Ishikawa (cell line): ENCODE measurements at regions not wholly inside any gene's neighbourhood (a gene's known extent, or its start where the extent isn't known, plus 50 kb on each side); places are given as distances from the start of the nearest gene placed in this dataset.

Experiments used
- CEBPB ChIP-seq: IDR thresholded peaks from 2 replicates; pipeline ENCODE4 v1.6.1; 2012
- CREB1 ChIP-seq: IDR thresholded peaks from 2 replicates; pipeline ENCODE4 v1.6.1; 2012; ENCODE audit warnings: low read depth
- EGR1 ChIP-seq: IDR thresholded peaks from 2 replicates; pipeline ENCODE4 v1.6.1; 2012
- EP300 ChIP-seq: IDR thresholded peaks from 2 replicates; pipeline ENCODE4 v1.6.1; 2012; ENCODE audit warnings: borderline replicate concordance
- FOXM1 ChIP-seq: IDR thresholded peaks from 2 replicates; pipeline ENCODE4 v1.6.1; 2012; ENCODE audit warnings: low read depth, borderline replicate concordance
- MAX ChIP-seq: IDR thresholded peaks from 2 replicates; pipeline ENCODE4 v1.6.1; 2012
- NFIC ChIP-seq: IDR thresholded peaks from 2 replicates; pipeline ENCODE4 v1.6.1; 2012
- RAD21 ChIP-seq: IDR thresholded peaks from 2 replicates; pipeline ENCODE4 v1.6.1; 2012; ENCODE audit warnings: low read depth
- REST ChIP-seq: IDR thresholded peaks from 2 replicates; pipeline ENCODE4 v1.6.1; 2012; ENCODE audit warnings: low read depth, mild to moderate bottlenecking
- TAF1 ChIP-seq: IDR thresholded peaks from 2 replicates; pipeline ENCODE4 v1.6.1; 2012; ENCODE audit warnings: low read depth, mild to moderate bottlenecking
- TCF12 ChIP-seq: IDR thresholded peaks from 2 replicates; pipeline ENCODE4 v1.6.1; 2012; ENCODE audit warnings: low read depth
- TEAD4 ChIP-seq: IDR thresholded peaks from 2 replicates; pipeline ENCODE4 v1.6.1; 2012
- USF1 ChIP-seq: IDR thresholded peaks from 2 replicates; pipeline ENCODE4 v1.6.1; 2012
- YY1 ChIP-seq: IDR thresholded peaks from 2 replicates; pipeline ENCODE4 v1.6.1; 2012; ENCODE audit warnings: low read depth
- ZBTB7A ChIP-seq: IDR thresholded peaks from 2 replicates; pipeline ENCODE4 v1.6.1; 2012; ENCODE audit warnings: low read depth

DNA sequence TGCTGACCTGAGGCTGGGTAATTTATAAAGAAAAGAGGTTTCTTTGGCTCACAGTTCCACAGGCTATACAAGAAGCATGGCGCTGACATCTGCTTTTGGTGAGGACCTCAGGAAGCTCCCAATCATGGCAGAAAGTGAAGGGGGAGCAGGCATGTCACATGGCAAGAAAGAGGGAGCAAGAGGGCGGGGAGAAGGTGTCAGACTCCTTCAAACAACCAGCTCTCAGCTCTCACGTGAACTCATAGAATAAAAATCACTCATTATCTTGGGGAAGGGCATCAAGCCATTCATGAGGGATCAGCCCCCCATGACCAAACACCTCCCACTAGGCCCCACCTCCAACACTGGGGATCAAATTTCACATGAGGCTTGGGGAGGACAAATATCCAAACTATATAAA lies 266.8 kb downstream of the RHOU start:
- no peak for TF ChIP-seq TEAD4
- no peak for TF ChIP-seq FOXM1
- no peak for TF ChIP-seq NFIC
- TF ChIP-seq CREB1, result no peak
- TF ChIP-seq TCF12, result no peak
- TF ChIP-seq CEBPB, result no peak
- TF ChIP-seq USF1, result no peak
- no peak for TF ChIP-seq EGR1
- TF ChIP-seq ZBTB7A, result no peak
- TF ChIP-seq RAD21, result no peak
- no peak for TF ChIP-seq REST
- TF ChIP-seq EP300, result no peak
- no peak for TF ChIP-seq YY1
- TF ChIP-seq TAF1, result no peak
- no peak for TF ChIP-seq MAX

DNA sequence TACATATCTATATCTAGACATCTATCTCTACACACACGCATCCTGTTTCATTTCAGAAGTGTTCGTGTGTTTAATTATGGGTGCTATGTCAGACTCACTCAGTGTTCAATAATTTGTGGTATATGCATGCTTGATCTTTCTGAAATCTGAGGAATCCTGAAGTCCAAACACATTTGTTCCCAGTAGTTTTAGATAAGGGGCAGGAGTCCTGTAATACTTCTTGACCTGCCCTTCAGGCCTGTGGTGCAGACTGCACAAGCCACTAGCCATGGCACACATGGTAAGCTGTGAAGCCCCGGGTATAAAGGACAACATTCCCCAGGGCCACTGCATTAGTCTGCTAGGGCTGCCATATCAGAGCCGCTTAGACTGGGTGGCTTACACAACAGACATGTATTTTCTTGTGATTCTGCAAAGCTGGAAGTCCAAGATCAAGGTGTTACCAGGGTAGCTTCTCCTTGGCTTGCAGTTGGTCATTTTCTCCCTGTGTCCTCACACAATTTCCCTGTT lies 267.2 kb downstream of the RHOU start:
- TF ChIP-seq EP300 (no peak), REST (no peak), NFIC (no peak), YY1 (no peak), TEAD4 (no peak), CREB1 (no peak), USF1 (no peak), ZBTB7A (no peak), MAX (no peak), TAF1 (no peak), CEBPB (no peak), FOXM1 (no peak), RAD21 (no peak), TCF12 (no peak), EGR1 (no peak)

GRCh38 chr1:229003233-229004031 lies 267.5 kb upstream of the RAB4A start:
- TF ChIP-seq FOXM1 (no peak), NFIC (no peak), TEAD4 (no peak), CEBPB (no peak), REST (no peak), EP300 (no peak), USF1 (no peak), ZBTB7A (no peak), TCF12 (no peak), TAF1 (no peak)
